ENCODE measurements at regions not wholly inside any gene's neighbourhood (a gene's known extent, or its start where the extent isn't known, plus 50 kb on each side); places are given as distances from the start of the nearest gene placed in this dataset.

DNA sequence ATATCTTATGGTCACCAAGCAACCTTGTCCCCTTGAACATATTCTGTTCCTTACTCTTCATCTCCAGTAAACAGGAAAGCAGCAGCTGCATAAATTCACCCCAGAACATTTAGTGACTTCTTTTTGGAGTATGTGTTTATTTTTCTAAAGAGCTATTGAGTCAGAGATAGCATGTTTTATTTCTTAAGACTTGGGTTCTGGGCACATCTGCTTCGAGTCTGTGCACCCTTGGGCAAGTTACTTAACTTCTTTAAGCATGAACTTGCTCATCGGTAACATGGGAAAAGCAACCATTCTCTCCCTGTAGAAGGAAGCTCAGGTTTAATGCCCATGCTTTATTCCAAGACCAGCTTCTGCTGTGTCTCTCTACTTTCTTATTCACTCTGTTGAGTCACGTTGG, 309.3 kb upstream of the MEX3C start:
- TF ChIP-seq EZH2phosphoT487 (IDR thresholded peaks at IDR 0.05; ENCODE audit: borderline replicate concordance, low read length), result no peak
- TF ChIP-seq, protein P1, sequence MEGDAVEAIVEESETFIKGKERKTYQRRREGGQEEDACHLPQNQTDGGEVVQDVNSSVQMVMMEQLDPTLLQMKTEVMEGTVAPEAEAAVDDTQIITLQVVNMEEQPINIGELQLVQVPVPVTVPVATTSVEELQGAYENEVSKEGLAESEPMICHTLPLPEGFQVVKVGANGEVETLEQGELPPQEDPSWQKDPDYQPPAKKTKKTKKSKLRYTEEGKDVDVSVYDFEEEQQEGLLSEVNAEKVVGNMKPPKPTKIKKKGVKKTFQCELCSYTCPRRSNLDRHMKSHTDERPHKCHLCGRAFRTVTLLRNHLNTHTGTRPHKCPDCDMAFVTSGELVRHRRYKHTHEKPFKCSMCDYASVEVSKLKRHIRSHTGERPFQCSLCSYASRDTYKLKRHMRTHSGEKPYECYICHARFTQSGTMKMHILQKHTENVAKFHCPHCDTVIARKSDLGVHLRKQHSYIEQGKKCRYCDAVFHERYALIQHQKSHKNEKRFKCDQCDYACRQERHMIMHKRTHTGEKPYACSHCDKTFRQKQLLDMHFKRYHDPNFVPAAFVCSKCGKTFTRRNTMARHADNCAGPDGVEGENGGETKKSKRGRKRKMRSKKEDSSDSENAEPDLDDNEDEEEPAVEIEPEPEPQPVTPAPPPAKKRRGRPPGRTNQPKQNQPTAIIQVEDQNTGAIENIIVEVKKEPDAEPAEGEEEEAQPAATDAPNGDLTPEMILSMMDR (IDR thresholded peaks at IDR 0.05; ENCODE audit: low read depth, low read length, poor library complexity, severe bottlenecking), result no peak

Measured in DOHH2 (cell line).